ENCODE measurements at regions not wholly inside any gene's neighbourhood (a gene's known extent, or its start where the extent isn't known, plus 50 kb on each side); places are given as distances from the start of the nearest gene placed in this dataset.

DNA sequence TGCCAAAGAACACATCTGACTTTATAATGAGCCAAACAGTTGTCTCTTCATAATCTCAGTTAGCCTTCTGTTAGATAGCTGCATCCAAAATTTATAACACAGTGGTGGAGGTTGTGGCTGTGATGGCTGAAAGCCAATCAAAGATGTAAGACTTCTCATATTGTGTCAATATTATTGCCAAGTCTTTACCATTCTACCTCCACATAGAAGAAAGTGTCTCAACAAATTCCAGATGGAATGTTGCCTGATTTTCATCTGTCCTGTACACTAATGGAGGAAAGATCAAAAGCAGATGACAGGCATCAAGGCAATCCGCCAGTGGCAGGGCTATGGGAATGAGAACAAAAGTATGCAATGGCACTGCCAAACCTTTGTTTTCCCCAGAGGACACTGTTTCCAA, 813.1 kb upstream of the NOVA1 start:
- intact Hi-C loops (cut with DNase I) = no loop called here
- no peak overlapping the region for H3K27ac ChIP-seq
- no peaks in the 10 kb centered on the region for H3K36me3 ChIP-seq
- no peaks in the 10 kb centered on the region for H3K27me3 ChIP-seq
- no peaks in the 10 kb centered on the region for H3K9me3 ChIP-seq
- WGBS, 2 donors = 71 to 79% methylated on average over 1 of the region's 1 CpG
- no peaks in the 10 kb centered on the region for H3K4me1 ChIP-seq
- TF ChIP-seq, protein P1, sequence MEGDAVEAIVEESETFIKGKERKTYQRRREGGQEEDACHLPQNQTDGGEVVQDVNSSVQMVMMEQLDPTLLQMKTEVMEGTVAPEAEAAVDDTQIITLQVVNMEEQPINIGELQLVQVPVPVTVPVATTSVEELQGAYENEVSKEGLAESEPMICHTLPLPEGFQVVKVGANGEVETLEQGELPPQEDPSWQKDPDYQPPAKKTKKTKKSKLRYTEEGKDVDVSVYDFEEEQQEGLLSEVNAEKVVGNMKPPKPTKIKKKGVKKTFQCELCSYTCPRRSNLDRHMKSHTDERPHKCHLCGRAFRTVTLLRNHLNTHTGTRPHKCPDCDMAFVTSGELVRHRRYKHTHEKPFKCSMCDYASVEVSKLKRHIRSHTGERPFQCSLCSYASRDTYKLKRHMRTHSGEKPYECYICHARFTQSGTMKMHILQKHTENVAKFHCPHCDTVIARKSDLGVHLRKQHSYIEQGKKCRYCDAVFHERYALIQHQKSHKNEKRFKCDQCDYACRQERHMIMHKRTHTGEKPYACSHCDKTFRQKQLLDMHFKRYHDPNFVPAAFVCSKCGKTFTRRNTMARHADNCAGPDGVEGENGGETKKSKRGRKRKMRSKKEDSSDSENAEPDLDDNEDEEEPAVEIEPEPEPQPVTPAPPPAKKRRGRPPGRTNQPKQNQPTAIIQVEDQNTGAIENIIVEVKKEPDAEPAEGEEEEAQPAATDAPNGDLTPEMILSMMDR (IDR thresholded peaks at IDR 0.05) = no peak
- no peak for TF ChIP-seq POLR2A (IDR thresholded peaks at IDR 0.05)
- no peak for DNase-seq
- no peak overlapping the region for H3K4me3 ChIP-seq (replicated peaks in 1 of 3)

DNA sequence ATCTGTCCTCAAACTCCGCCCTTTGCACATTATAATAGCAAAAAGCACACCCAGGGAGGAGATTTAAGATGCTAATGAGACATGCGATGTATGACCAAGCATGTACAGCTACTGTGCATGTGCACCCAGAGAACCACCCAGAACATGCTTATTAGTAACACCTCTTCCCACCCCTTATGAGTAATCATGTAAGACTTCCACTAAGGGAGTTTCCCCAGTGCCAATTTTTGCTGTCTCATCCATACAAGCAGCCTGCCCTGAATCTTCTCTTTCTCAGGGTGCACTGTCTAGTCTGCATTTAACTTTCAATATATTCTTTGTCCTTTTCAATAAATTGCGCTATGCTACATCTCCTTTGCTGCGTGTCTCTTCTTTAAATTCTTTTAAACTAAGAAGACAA, 830.0 kb upstream of the NOVA1 start:
- no peaks in the 10 kb centered on the region for H3K27me3 ChIP-seq
- H3K4me3 ChIP-seq (replicated peaks in 1 of 3) = no peak overlapping the region
- H3K4me1 ChIP-seq = no peaks in the 10 kb centered on the region
- no peak for DNase-seq
- TF ChIP-seq, protein P1 (IDR thresholded peaks at IDR 0.05) = no peak
- TF ChIP-seq POLR2A (IDR thresholded peaks at IDR 0.05) = no peak
- intact Hi-C loops (cut with DNase I) = no loop called here
- 89 to 91% methylated on average over 4 of the region's 4 CpGs for WGBS, 2 donors
- no peaks in the 10 kb centered on the region for H3K36me3 ChIP-seq
- no peak overlapping the region for H3K27ac ChIP-seq
- H3K9me3 ChIP-seq = no peaks in the 10 kb centered on the region

DNA sequence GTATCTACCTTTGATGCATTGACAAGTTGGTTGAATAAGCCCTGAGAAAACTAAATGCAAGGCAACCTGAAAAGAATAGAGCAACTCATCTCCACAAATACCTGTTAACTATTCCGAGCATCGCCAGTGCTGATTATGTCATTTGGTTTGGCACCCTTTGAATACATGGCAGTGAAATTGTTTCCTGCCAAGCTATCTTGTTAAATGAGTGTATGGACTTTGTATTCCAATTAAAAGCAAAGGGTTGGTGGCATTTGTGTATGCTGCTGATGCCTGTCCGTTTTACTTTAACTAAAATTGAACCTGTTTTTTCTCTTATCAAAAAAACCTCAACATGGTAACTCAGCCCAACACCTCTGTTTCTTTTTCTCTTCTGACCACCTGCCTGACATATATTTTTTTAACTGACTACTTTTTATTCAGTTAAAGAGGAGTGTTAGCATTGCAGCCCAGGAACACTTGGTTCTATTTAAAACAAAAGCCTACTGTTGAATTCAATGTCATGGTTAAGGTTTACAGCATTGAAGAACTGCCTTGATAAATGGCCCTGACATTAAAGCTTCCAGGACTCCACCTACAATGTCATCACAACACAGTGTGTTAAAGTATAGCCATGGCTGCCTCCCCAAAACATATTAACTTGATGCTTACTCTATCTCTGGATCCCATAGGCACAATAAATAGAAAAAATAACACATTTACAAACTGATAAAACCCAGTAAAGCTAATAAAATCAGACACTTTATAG, 838.3 kb upstream of the NOVA1 start:
- H3K27ac ChIP-seq = no peak overlapping the region
- TF ChIP-seq POLR2A (IDR thresholded peaks at IDR 0.05) = no peak
- TF ChIP-seq, protein P1 (IDR thresholded peaks at IDR 0.05) = no peak
- intact Hi-C loops (cut with DNase I) = no loop called here
- no peaks in the 10 kb centered on the region for H3K36me3 ChIP-seq
- H3K27me3 ChIP-seq = no peaks in the 10 kb centered on the region
- H3K9me3 ChIP-seq = no peaks in the 10 kb centered on the region
- no peak overlapping the region for H3K4me3 ChIP-seq (replicated peaks in 1 of 3)
- H3K4me1 ChIP-seq = no peaks in the 10 kb centered on the region
- DNase-seq = no peak
- 81 to 85% methylated on average over 3 of the region's 3 CpGs for WGBS, 2 donors

DNA sequence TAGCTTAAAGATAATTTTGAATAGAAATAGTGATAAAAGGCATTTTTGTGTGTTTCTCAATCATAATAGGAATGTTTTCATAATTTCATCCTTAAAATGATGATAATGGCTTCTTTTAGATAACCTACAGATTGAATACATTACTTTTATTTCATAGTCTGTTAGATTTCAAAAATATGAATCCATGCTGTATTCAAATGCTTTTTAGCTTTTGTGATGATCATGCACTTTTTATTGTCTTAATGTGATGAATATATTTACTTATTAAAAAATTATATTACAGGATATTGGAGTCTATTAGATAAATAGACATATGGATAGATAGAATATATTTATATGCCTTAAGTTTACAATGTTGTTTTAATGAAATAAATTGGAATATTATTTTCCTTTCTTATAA, 886.8 kb upstream of the NOVA1 start:
- no peak for TF ChIP-seq POLR2A (IDR thresholded peaks at IDR 0.05)
- TF ChIP-seq, protein P1 (IDR thresholded peaks at IDR 0.05) = no peak
- intact Hi-C loops (cut with DNase I) = no loop called here
- no peaks in the 10 kb centered on the region for H3K27me3 ChIP-seq

DNA sequence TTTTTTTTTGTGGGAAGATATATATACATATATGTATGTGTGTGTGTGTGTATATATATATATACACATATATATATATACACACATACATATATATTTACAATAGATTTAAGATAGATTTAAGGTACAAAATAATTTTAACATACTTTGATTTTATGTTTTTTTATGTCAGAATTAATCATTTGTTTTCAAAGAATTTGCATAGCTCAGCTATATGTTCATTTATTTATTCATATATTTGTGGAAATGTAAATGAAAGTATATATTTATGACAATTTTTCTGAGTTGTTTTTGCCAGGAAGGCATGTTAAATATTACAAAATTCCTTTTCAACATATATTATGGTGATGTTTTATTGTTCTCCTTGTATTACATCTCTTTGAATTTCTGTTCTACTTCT, 887.4 kb upstream of the NOVA1 start:
- H3K27ac ChIP-seq = no peak overlapping the region
- TF ChIP-seq, protein P1 (IDR thresholded peaks at IDR 0.05) = no peak
- no peak for TF ChIP-seq POLR2A (IDR thresholded peaks at IDR 0.05)
- no peaks in the 10 kb centered on the region for H3K4me1 ChIP-seq
- H3K4me3 ChIP-seq (replicated peaks in 1 of 3) = no peak overlapping the region
- no peak for DNase-seq
- no peaks in the 10 kb centered on the region for H3K9me3 ChIP-seq
- H3K36me3 ChIP-seq = no peaks in the 10 kb centered on the region
- intact Hi-C loops (cut with DNase I) = no loop called here
- no peaks in the 10 kb centered on the region for H3K27me3 ChIP-seq

More for the DNA sequence above, 886.8 kb upstream of the NOVA1 start:
- Histone ChIP-seq H3K36me3 (no peaks in the 10 kb centered on the region), H3K27ac (no peak overlapping the region), H3K4me3 (replicated peaks in 1 of 3) (no peak overlapping the region), H3K4me1 (no peaks in the 10 kb centered on the region), H3K9me3 (no peaks in the 10 kb centered on the region)
- DNase-seq = no peak

Data from thyroid gland (tissue), 4 donors.